IMR-90 (cell line): ENCODE measurements at regions not wholly inside any gene's neighbourhood (a gene's known extent, or its start where the extent isn't known, plus 50 kb on each side); places are given as distances from the start of the nearest gene placed in this dataset.
"Not testable (repeated sequence)": the region's sequence is repeated elsewhere in the genome, so short reads cannot be mapped to it uniquely, and the experiment has no call there.

Source experiments
- ATAC-seq: fragments of 200-7000 bp; cut with Tn5 transposase; 2 replicates; pipeline ENCODE4 v1.9.1; 2020; ENCODE audit warnings: low read depth, mild to moderate bottlenecking, moderate library complexity
- BruUV-seq: library from RNA; stranded (reverse); fragments of 400-500 nt; replicated peaks from 2 replicates; lab custom pipeline; 2021; lab: Mats Ljungman, UMichigan
- CTCF ChIA-PET: fragments of 300-600 bp; formaldehyde crosslinking; extraction: SDS; loops from one replicate; lab custom pipeline; 2021; ENCODE audit warnings: antibody characterized with exemption; lab: Yijun Ruan, JAX
- POLR2A ChIA-PET: fragments of 300-600 bp; sonication (Branson Sonifier 250); formaldehyde crosslinking; loops from one replicate; lab custom pipeline; 2022; ENCODE audit warnings: antibody characterized with exemption; ENCODE audit not compliant: unreplicated experiment; lab: Charles Lee
- DNase-seq: peaks from one replicate; pipeline ENCODE4 v3.0.0; 2013
- H2AFZ ChIP-seq: replicated peaks from 2 replicates; pipeline ENCODE3; 2013; ENCODE audit warnings: low read length, mild to moderate bottlenecking; ENCODE audit not compliant: poor library complexity
- H2AK5ac ChIP-seq: 2 replicates; pipeline ENCODE4 v1.6.1; 2013; ENCODE audit warnings: low read depth, low read length, inconsistent platforms
- H2AK9ac ChIP-seq: replicated peaks from 2 replicates; pipeline ENCODE3; 2013; ENCODE audit warnings: mild to moderate bottlenecking, low read depth, low read length, moderate library complexity; ENCODE audit not compliant: poor library complexity
- H2BK120ac ChIP-seq: 2 replicates; pipeline ENCODE4 v1.6.1; 2013; ENCODE audit warnings: low read depth, low read length, inconsistent platforms
- H2BK15ac ChIP-seq: 3 replicates; pipeline ENCODE4 v1.6.1; 2013; ENCODE audit warnings: low read depth, low read length, inconsistent platforms
- H2BK20ac ChIP-seq: 2 replicates; pipeline ENCODE4 v1.6.1; 2013; ENCODE audit warnings: low read depth, mild to moderate bottlenecking, inconsistent platforms, low read length, moderate library complexity
- H2BK5ac ChIP-seq: 2 replicates; pipeline ENCODE4 v1.6.1; 2013; ENCODE audit warnings: mild to moderate bottlenecking, low read depth, low read length, inconsistent platforms; ENCODE audit not compliant: poor library complexity, severe bottlenecking
- H3K14ac ChIP-seq: replicated peaks from 2 replicates; pipeline ENCODE4 v1.6.1; 2013; ENCODE audit warnings: low read depth, low read length, inconsistent platforms
- H3K18ac ChIP-seq: 2 replicates; pipeline ENCODE4 v1.6.1; 2013; ENCODE audit warnings: low read depth, low read length, control low read depth
- H3K23ac ChIP-seq: 2 replicates; pipeline ENCODE4 v1.6.1; 2013; ENCODE audit warnings: low read depth, low read length, inconsistent platforms
- H3K27ac ChIP-seq: 2 replicates; pipeline ENCODE4 v1.5.1; 2013; ENCODE audit warnings: mild to moderate bottlenecking, control low read depth, low read length; ENCODE audit not compliant: insufficient read depth
- H3K27me3 ChIP-seq: 2 replicates; pipeline ENCODE4 v1.6.1; 2013; ENCODE audit warnings: low read length; ENCODE audit not compliant: control insufficient read depth, insufficient read depth
- H3K36me3 ChIP-seq: 2 replicates; pipeline ENCODE4 v1.6.1; 2013; ENCODE audit warnings: low read length, mixed read lengths; ENCODE audit not compliant: control insufficient read depth, insufficient read depth
- H3K4ac ChIP-seq: 2 replicates; pipeline ENCODE4 v1.6.1; 2013; ENCODE audit warnings: low read depth, low read length, inconsistent platforms
- H3K4me1 ChIP-seq: 2 replicates; pipeline ENCODE4 v1.6.1; 2013; ENCODE audit warnings: low read length, mixed read lengths; ENCODE audit not compliant: control insufficient read depth, insufficient read depth
- H3K4me2 ChIP-seq: 2 replicates; pipeline ENCODE4 v1.6.1; 2013; ENCODE audit warnings: low read depth, mild to moderate bottlenecking, control low read depth, low read length, moderate library complexity
- H3K4me3 ChIP-seq: 2 replicates; pipeline ENCODE4 v1.5.1; 2013; ENCODE audit warnings: low read depth, mild to moderate bottlenecking, control low read depth, low read length, moderate library complexity; ENCODE audit not compliant: insufficient read depth
- H3K56ac ChIP-seq: 2 replicates; pipeline ENCODE4 v1.6.1; 2013; ENCODE audit warnings: low read length, inconsistent platforms; ENCODE audit not compliant: insufficient read depth; ENCODE audit errors: extremely low read depth
- H3K79me1 ChIP-seq, 2 experiments: 2 replicates each; pipeline ENCODE4 v1.6.1; 2013; ENCODE audit warnings: low read length in 2 of 2, inconsistent platforms in 1 of 2, low read depth in 1 of 2
- H3K9ac ChIP-seq: 2 replicates; pipeline ENCODE4 v1.6.1; 2013; ENCODE audit warnings: low read depth, low read length, control low read depth
- H3K9me1 ChIP-seq: 2 replicates; pipeline ENCODE4 v1.6.1; 2013; ENCODE audit warnings: low read length, inconsistent platforms; ENCODE audit not compliant: insufficient read depth
- H3K9me3 ChIP-seq: 2 replicates; pipeline ENCODE4 v1.6.1; 2013; ENCODE audit warnings: low read length; ENCODE audit not compliant: control insufficient read depth, insufficient read depth
- H4K20me1 ChIP-seq: 2 replicates; pipeline ENCODE4 v1.6.1; 2013; ENCODE audit warnings: low read length, inconsistent platforms; ENCODE audit not compliant: insufficient read depth
- H4K5ac ChIP-seq: 2 replicates; pipeline ENCODE4 v1.6.1; 2013; ENCODE audit warnings: mild to moderate bottlenecking, low read depth, low read length, control low read depth
- H4K8ac ChIP-seq, 2 experiments: 2 replicates each; pipeline ENCODE4 v1.6.1; 2013; ENCODE audit warnings: low read depth in 2 of 2, low read length in 2 of 2, control low read depth in 1 of 2, inconsistent platforms in 1 of 2
- H4K91ac ChIP-seq: 2 replicates; pipeline ENCODE4 v1.6.1; 2013; ENCODE audit warnings: low read depth, low read length, inconsistent platforms; ENCODE audit not compliant: insufficient read depth
- WGBS, 2 experiments: methylation state at CpG; one replicate each; pipeline versions ENCODE4 v1.1.5 to v1.1.7; 2013; ENCODE audit warnings: missing lambda C conversion rate in 2 of 2; ENCODE audit not compliant: insufficient read length in 1 of 2; ENCODE audit errors: extremely low coverage in 2 of 2; 5-methylcytosine and 5-hydroxymethylcytosine counted together
- dilution Hi-C: fragments of 300-500 bp; cut with HindIII; formaldehyde crosslinking; loops from one replicate; pipeline ENCODE4 v1.14.3; 2018; ENCODE audit warnings: low sequenced_read_pairs; ENCODE audit not compliant: unreplicated experiment
- in situ Hi-C: fragments of 300-500 bp; cut with MboI; formaldehyde crosslinking; loops from 3 replicates; pipeline ENCODE4 v1.14.3; 2019; ENCODE audit warnings: low sequenced_read_pairs, inconsistent platforms, mixed read lengths
- intact Hi-C: fragments of 100-400 bp; cut with micrococcal nuclease; formaldehyde crosslinking; loops from 2 replicates; pipeline ENCODE4 v1.10.0; 2022

- H3K9me1 ChIP-seq, H4K20me1 ChIP-seq, H2BK120ac ChIP-seq, H3K14ac ChIP-seq, H3K56ac ChIP-seq, BruUV-seq, dilution Hi-C loops, H3K23ac ChIP-seq, H2AK5ac ChIP-seq, POLR2A ChIA-PET, in situ Hi-C loops, intact Hi-C loops, DNase-seq, ATAC-seq, H3K4ac ChIP-seq, H3K9ac ChIP-seq, H2AK9ac ChIP-seq, H3K18ac ChIP-seq, H4K91ac ChIP-seq, H3K27ac ChIP-seq, H3K4me3 ChIP-seq, H2BK5ac ChIP-seq, H2AFZ ChIP-seq, H4K5ac ChIP-seq, H2BK20ac ChIP-seq, H4K8ac ChIP-seq, H3K36me3 ChIP-seq, H3K79me1 ChIP-seq, H2BK15ac ChIP-seq, H3K4me2 ChIP-seq, CTCF ChIA-PET, H3K27me3 ChIP-seq, H3K4me1 ChIP-seq: not testable (repeated sequence)
- H3K9me3 ChIP-seq: peaks cover 12% of the 10 kb centered on the region; the same call in 1 of the 2 replicates
- 40% methylated on average over 1 of the region's 4 CpGs; no CpG with 5 or more reads in 1 of the 2 experiments for WGBS, 2 experiments
Measured at GRCh38 chr4:9695994-9696393, 85.4 kb upstream of the DRD5 start.

GRCh38 chr4:9696561-9696960 lies 84.9 kb upstream of the DRD5 start:
- H2AFZ ChIP-seq, DNase-seq, dilution Hi-C loops, H3K4me1 ChIP-seq, H3K9ac ChIP-seq, H3K56ac ChIP-seq, H4K5ac ChIP-seq, H2BK120ac ChIP-seq, H3K18ac ChIP-seq, POLR2A ChIA-PET, intact Hi-C loops, H4K91ac ChIP-seq, H2BK20ac ChIP-seq, H3K4ac ChIP-seq, H3K4me2 ChIP-seq, H3K27ac ChIP-seq, in situ Hi-C loops, H3K23ac ChIP-seq, H3K79me1 ChIP-seq, H3K36me3 ChIP-seq, H2AK9ac ChIP-seq, H3K27me3 ChIP-seq, H3K14ac ChIP-seq, H2BK15ac ChIP-seq, H2BK5ac ChIP-seq, H4K8ac ChIP-seq, H3K9me1 ChIP-seq, BruUV-seq, CTCF ChIA-PET, ATAC-seq, H3K4me3 ChIP-seq, H4K20me1 ChIP-seq, H2AK5ac ChIP-seq: not testable (repeated sequence)
- WGBS, 2 experiments: no CpG with 5 or more reads among the region's 5 CpGs
- peaks cover 12% of the 10 kb centered on the region; the same call in 1 of the 2 replicates for H3K9me3 ChIP-seq
